ENCODE measurements at regions not wholly inside any gene's neighbourhood (a gene's known extent, or its start where the extent isn't known, plus 50 kb on each side); places are given as distances from the start of the nearest gene placed in this dataset.

- no peak for DNase-seq (ENCODE audit: low spot score)
- Histone ChIP-seq H2BK15ac (ENCODE audit: low read length) (no peak overlapping the region), H2AK5ac (ENCODE audit: low read depth, low read length) (no peak overlapping the region), H3K4me1 (ENCODE audit: control insufficient read depth in 2 of 2, insufficient read depth in 1 of 2, low read depth in 1 of 2, low read length in 2 of 2) (peaks cover 0 to 1% of the 10 kb centered on the region in 2 donors), H3K14ac (ENCODE audit: low read length) (no peak overlapping the region), H2BK5ac (ENCODE audit: low read length) (no peak overlapping the region), H4K8ac (ENCODE audit: low read depth, low read length) (no peak overlapping the region), H3K79me1 (ENCODE audit: low read depth, low read length) (no peaks in the 10 kb centered on the region), H3K18ac (ENCODE audit: low read length) (no peak overlapping the region), H3K4me2 (ENCODE audit: insufficient read depth, low read length, poor library complexity, severe bottlenecking) (no peak overlapping the region), H3K23ac (ENCODE audit: low read depth, low read length, poor library complexity) (no peak overlapping the region), H2AFZ (ENCODE audit: low read length) (no peak overlapping the region), H3K4ac (ENCODE audit: low read length) (no peak overlapping the region), H2BK120ac (ENCODE audit: low read depth, low read length) (no peak overlapping the region), H3K4me3 (ENCODE audit: low read length in 2 of 2) (no peak overlapping the region), H4K91ac (ENCODE audit: low read depth, low read length, poor library complexity) (no peak overlapping the region), H2BK12ac (ENCODE audit: low read length) (no peak overlapping the region), H3K27ac (replicated peaks; ENCODE audit: low read length) (no peak overlapping the region), H3K9me3 (replicated peaks in 1 of 2; ENCODE audit: control insufficient read depth in 2 of 2, insufficient read depth in 1 of 2, low read depth in 1 of 2, low read length in 2 of 2) (no peaks in the 10 kb centered on the region), H3K9ac (ENCODE audit: low read depth, low read length, poor library complexity) (no peak overlapping the region), H3K36me3 (replicated peaks in 1 of 2; ENCODE audit: control insufficient read depth in 2 of 2, insufficient read depth in 2 of 2, low read length in 2 of 2) (no peaks in the 10 kb centered on the region), H3K27me3 (ENCODE audit: control insufficient read depth in 3 of 3, insufficient read depth in 3 of 3, low read depth in 1 of 3, low read length in 3 of 3) (peaks cover 0 to 3% (median 0%) of the 10 kb centered on the region in 3 experiments)
- no CpG with 5 or more reads among the region's 8 CpGs for WGBS, 2 donors (ENCODE audit: extremely low coverage in 2 of 2, insufficient read length in 2 of 2, insufficient replicate concordance in 1 of 2)
Observed at GRCh38 chr11:115922876-115923275, 418.7 kb upstream of the CADM1 start.

GRCh38 chr11:115921986-115922385 is 417.8 kb upstream of the CADM1 start:
- Histone ChIP-seq H3K23ac (ENCODE audit: low read depth, low read length, poor library complexity) (no peak overlapping the region), H4K8ac (ENCODE audit: low read depth, low read length) (no peak overlapping the region), H3K79me1 (ENCODE audit: low read depth, low read length) (no peaks in the 10 kb centered on the region), H2BK12ac (ENCODE audit: low read length) (no peak overlapping the region), H2AFZ (ENCODE audit: low read length) (no peak overlapping the region), H3K4ac (ENCODE audit: low read length) (no peak overlapping the region), H3K4me2 (ENCODE audit: insufficient read depth, low read length, poor library complexity, severe bottlenecking) (no peak overlapping the region), H2BK15ac (ENCODE audit: low read length) (no peak overlapping the region), H3K4me3 (ENCODE audit: low read length in 2 of 2) (no peak overlapping the region), H3K36me3 (replicated peaks in 1 of 2; ENCODE audit: control insufficient read depth in 2 of 2, insufficient read depth in 2 of 2, low read length in 2 of 2) (no peaks in the 10 kb centered on the region), H3K27me3 (ENCODE audit: control insufficient read depth in 3 of 3, insufficient read depth in 3 of 3, low read depth in 1 of 3, low read length in 3 of 3) (peaks cover 0 to under 1% (median 0%) of the 10 kb centered on the region in 3 experiments), H3K27ac (replicated peaks; ENCODE audit: low read length) (no peak overlapping the region), H3K4me1 (ENCODE audit: control insufficient read depth in 2 of 2, insufficient read depth in 1 of 2, low read depth in 1 of 2, low read length in 2 of 2) (peaks cover 0 to 1% of the 10 kb centered on the region in 2 donors), H2BK120ac (ENCODE audit: low read depth, low read length) (no peak overlapping the region), H3K9me3 (replicated peaks in 1 of 2; ENCODE audit: control insufficient read depth in 2 of 2, insufficient read depth in 1 of 2, low read depth in 1 of 2, low read length in 2 of 2) (no peaks in the 10 kb centered on the region), H2AK5ac (ENCODE audit: low read depth, low read length) (no peak overlapping the region), H4K91ac (ENCODE audit: low read depth, low read length, poor library complexity) (no peak overlapping the region), H3K14ac (ENCODE audit: low read length) (no peak overlapping the region), H2BK5ac (ENCODE audit: low read length) (no peak overlapping the region), H3K18ac (ENCODE audit: low read length) (no peak overlapping the region), H3K9ac (ENCODE audit: low read depth, low read length, poor library complexity) (no peak overlapping the region)
- DNase-seq (ENCODE audit: low spot score) = no peak
- WGBS, 2 donors (ENCODE audit: extremely low coverage in 2 of 2, insufficient read length in 2 of 2, insufficient replicate concordance in 1 of 2) = no CpG with 5 or more reads among the region's 2 CpGs

- Histone ChIP-seq H2BK12ac (ENCODE audit: low read length) (no peak overlapping the region), H2BK120ac (ENCODE audit: low read depth, low read length) (no peak overlapping the region), H2AFZ (ENCODE audit: low read length) (no peak overlapping the region), H3K4me3 (ENCODE audit: low read length in 2 of 2) (no peak overlapping the region), H3K9me3 (replicated peaks in 1 of 2; ENCODE audit: control insufficient read depth in 2 of 2, insufficient read depth in 1 of 2, low read depth in 1 of 2, low read length in 2 of 2) (no peaks in the 10 kb centered on the region), H4K91ac (ENCODE audit: low read depth, low read length, poor library complexity) (no peak overlapping the region), H3K23ac (ENCODE audit: low read depth, low read length, poor library complexity) (no peak overlapping the region), H3K79me1 (ENCODE audit: low read depth, low read length) (no peaks in the 10 kb centered on the region), H3K27ac (replicated peaks; ENCODE audit: low read length) (no peak overlapping the region), H3K4me2 (ENCODE audit: insufficient read depth, low read length, poor library complexity, severe bottlenecking) (no peak overlapping the region), H3K9ac (ENCODE audit: low read depth, low read length, poor library complexity) (no peak overlapping the region), H3K27me3 (ENCODE audit: control insufficient read depth in 3 of 3, insufficient read depth in 3 of 3, low read depth in 1 of 3, low read length in 3 of 3) (no peaks in the 10 kb centered on the region), H2BK15ac (ENCODE audit: low read length) (no peak overlapping the region), H2BK5ac (ENCODE audit: low read length) (no peak overlapping the region), H2AK5ac (ENCODE audit: low read depth, low read length) (no peak overlapping the region), H3K14ac (ENCODE audit: low read length) (no peak overlapping the region), H3K18ac (ENCODE audit: low read length) (no peak overlapping the region), H3K4ac (ENCODE audit: low read length) (no peak overlapping the region), H4K8ac (ENCODE audit: low read depth, low read length) (no peak overlapping the region), H3K36me3 (replicated peaks in 1 of 2; ENCODE audit: control insufficient read depth in 2 of 2, insufficient read depth in 2 of 2, low read length in 2 of 2) (no peaks in the 10 kb centered on the region), H3K4me1 (ENCODE audit: control insufficient read depth in 2 of 2, insufficient read depth in 1 of 2, low read depth in 1 of 2, low read length in 2 of 2) (peaks cover 0 to 1% of the 10 kb centered on the region in 2 donors)
- WGBS, 2 donors (ENCODE audit: extremely low coverage in 2 of 2, insufficient read length in 2 of 2, insufficient replicate concordance in 1 of 2) = no CpG with 5 or more reads among the region's 3 CpGs
- DNase-seq (ENCODE audit: low spot score) = no peak
Observed at GRCh38 chr11:115921540-115921939, 417.3 kb upstream of the CADM1 start.

- H3K9ac ChIP-seq (ENCODE audit: low read depth, low read length, poor library complexity) = no peak overlapping the region
- no peaks in the 10 kb centered on the region for H3K27me3 ChIP-seq (ENCODE audit: control insufficient read depth in 3 of 3, insufficient read depth in 3 of 3, low read depth in 1 of 3, low read length in 3 of 3)
- no peak overlapping the region for H3K18ac ChIP-seq (ENCODE audit: low read length)
- no peak overlapping the region for H3K23ac ChIP-seq (ENCODE audit: low read depth, low read length, poor library complexity)
- H2BK5ac ChIP-seq (ENCODE audit: low read length) = no peak overlapping the region
- no peak overlapping the region for H3K4me2 ChIP-seq (ENCODE audit: insufficient read depth, low read length, poor library complexity, severe bottlenecking)
- no CpG with 5 or more reads among the region's 6 CpGs for WGBS, 2 donors (ENCODE audit: extremely low coverage in 2 of 2, insufficient read length in 2 of 2, insufficient replicate concordance in 1 of 2)
- no peak overlapping the region for H4K8ac ChIP-seq (ENCODE audit: low read depth, low read length)
- H2BK15ac ChIP-seq (ENCODE audit: low read length) = no peak overlapping the region
- no peaks in the 10 kb centered on the region for H3K9me3 ChIP-seq (replicated peaks in 1 of 2; ENCODE audit: control insufficient read depth in 2 of 2, insufficient read depth in 1 of 2, low read depth in 1 of 2, low read length in 2 of 2)
- H3K4ac ChIP-seq (ENCODE audit: low read length) = no peak overlapping the region
- H3K4me1 ChIP-seq (ENCODE audit: control insufficient read depth in 2 of 2, insufficient read depth in 1 of 2, low read depth in 1 of 2, low read length in 2 of 2) = peaks cover 0 to 5% of the 10 kb centered on the region in 2 donors
- no peak overlapping the region for H3K14ac ChIP-seq (ENCODE audit: low read length)
- H2BK120ac ChIP-seq (ENCODE audit: low read depth, low read length) = no peak overlapping the region
- no peak overlapping the region for H2AFZ ChIP-seq (ENCODE audit: low read length)
- no peak overlapping the region for H4K91ac ChIP-seq (ENCODE audit: low read depth, low read length, poor library complexity)
- H2AK5ac ChIP-seq (ENCODE audit: low read depth, low read length) = no peak overlapping the region
- no peaks in the 10 kb centered on the region for H3K36me3 ChIP-seq (replicated peaks in 1 of 2; ENCODE audit: control insufficient read depth in 2 of 2, insufficient read depth in 2 of 2, low read length in 2 of 2)
- no peak overlapping the region for H3K27ac ChIP-seq (replicated peaks; ENCODE audit: low read length)
- no peak overlapping the region for H3K4me3 ChIP-seq (ENCODE audit: low read length in 2 of 2)
- no peaks in the 10 kb centered on the region for H3K79me1 ChIP-seq (ENCODE audit: low read depth, low read length)
- DNase-seq (ENCODE audit: low spot score) = no peak
- no peak overlapping the region for H2BK12ac ChIP-seq (ENCODE audit: low read length)
Observed at GRCh38 chr11:115920841-115921480, 416.7 kb upstream of the CADM1 start.

Measured in neuronal stem cell (in vitro differentiated cells).